Esophagus squamous epithelium (tissue), 5 donors: ENCODE measurements at regions not wholly inside any gene's neighbourhood (a gene's known extent, or its start where the extent isn't known, plus 50 kb on each side); places are given as distances from the start of the nearest gene placed in this dataset.

Source experiments
- DNase-seq: peaks from one replicate; lab custom pipeline; 2025; lab: John Stamatoyannopoulos, UW
- H3K27ac ChIP-seq, 4 donors: fragments of 200-600 bp; sonication (generic); one replicate each; pipeline ENCODE4 v1.5.1; 2016 to 2019; ENCODE audit warnings: mild to moderate bottlenecking in 1 of 4
- H3K27me3 ChIP-seq, 4 donors: fragments of 200-600 bp; sonication (generic); 1 replicate in 3 of 4; 2 replicates in 1 of 4; pipeline versions ENCODE4 v1.5.1 to v1.6.0; 2017 to 2021; ENCODE audit warnings: antibody characterized with exemption in 1 of 4
- H3K36me3 ChIP-seq, 3 donors: fragments of 200-600 bp; sonication (generic); one replicate each; pipeline ENCODE4 v1.5.1; 2016 to 2019
- H3K4me1 ChIP-seq, 3 donors: fragments of 200-600 bp; sonication (generic); one replicate each; pipeline ENCODE4 v1.5.1; 2017 to 2019
- H3K4me3 ChIP-seq, 4 donors: fragments of 200-600 bp; sonication (generic); 1 replicate in 3 of 4; 2 replicates in 1 of 4; pipeline ENCODE4 v1.5.1; 2016 to 2019; ENCODE audit warnings: mild to moderate bottlenecking in 2 of 4, moderate library complexity in 1 of 4
- H3K9me3 ChIP-seq, 3 donors: fragments of 200-600 bp; sonication (generic); one replicate each; pipeline ENCODE4 v1.5.1; 2016 to 2019
- CTCF ChIP-seq, 6 experiments: fragments of 450-650 bp in 4 of 6; fragments of 200-600 bp in 2 of 6; sonication (generic) in 2 of 6; IDR thresholded peaks; one replicate each; pipeline ENCODE4 v1.5.1; 2016 to 2019; ENCODE audit warnings: antibody characterized with exemption in 6 of 6, mild to moderate bottlenecking in 4 of 6, moderate library complexity in 4 of 6
- POLR2A ChIP-seq, 4 donors: fragments of 450-650 bp; IDR thresholded peaks; one replicate each; pipeline ENCODE4 v1.6.1; 2017; ENCODE audit warnings: antibody characterized with exemption in 4 of 4, mild to moderate bottlenecking in 4 of 4, moderate library complexity in 3 of 4
- WGBS, 2 donors: methylation state at CpG; one replicate each; pipeline ENCODE4 v1.1.5; 2018; 5-methylcytosine and 5-hydroxymethylcytosine counted together
- intact Hi-C: fragments of 100-400 bp; cut with DNase I; formaldehyde crosslinking; loops from one replicate; pipeline ENCODE4 v1.15.0; 2022
- donor health status: DM: yes; HTN: yes; CAD: no.

DNA sequence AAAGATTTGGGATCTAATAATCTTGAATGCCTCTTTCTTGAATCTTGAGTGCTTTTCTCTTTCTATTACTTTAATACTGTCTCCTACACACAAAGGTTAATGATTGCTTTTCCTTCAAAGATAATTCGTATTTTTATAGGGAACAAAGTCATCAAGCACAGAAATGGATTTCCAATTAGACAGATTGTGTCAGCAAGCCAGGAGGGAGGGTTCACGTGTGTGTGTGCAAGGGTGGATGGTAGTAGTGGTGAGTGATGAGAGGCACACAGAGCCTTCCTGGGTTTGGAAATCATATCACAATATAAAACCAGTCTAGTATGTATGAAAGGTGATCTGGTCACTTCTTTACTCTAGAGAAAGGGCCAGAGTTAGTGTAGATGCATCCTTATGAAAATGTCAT lies 51.2 kb upstream of the NEDD9 start:
- no peak overlapping the region for H3K27ac ChIP-seq

DNA sequence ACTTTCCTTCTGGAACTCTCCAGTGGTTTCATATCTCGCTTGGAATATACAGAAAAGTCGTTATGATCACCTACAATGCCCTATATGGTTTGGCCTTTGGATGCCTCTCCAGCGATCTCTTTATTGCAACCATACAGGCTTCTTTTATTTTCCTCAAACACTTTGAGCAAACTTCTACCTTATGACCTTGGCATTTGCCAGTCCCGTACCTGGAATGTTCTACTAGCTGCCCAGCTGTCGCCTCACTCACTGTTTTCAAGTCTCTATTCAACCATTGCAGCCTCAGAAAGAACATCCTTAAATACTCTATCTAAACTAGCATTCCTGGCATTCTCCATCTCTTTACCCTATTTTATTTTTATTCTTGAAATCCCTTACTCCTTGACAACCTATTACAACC lies 50.4 kb upstream of the NEDD9 start:
- Histone ChIP-seq H3K4me1 (peaks cover 0 to 7% (median 1%) of the 10 kb centered on the region in 3 donors), H3K9me3 (no peaks in the 10 kb centered on the region), H3K36me3 (no peaks in the 10 kb centered on the region), H3K4me3 (no peak overlapping the region), H3K27ac (no peak overlapping the region), H3K27me3 (no peaks in the 10 kb centered on the region)
- TF ChIP-seq CTCF (IDR thresholded peaks at IDR 0.05) (no peak), POLR2A (IDR thresholded peaks at IDR 0.05) (no peak)
- WGBS, 2 donors = 92 to 93% methylated on average over 5 of the region's 5 CpGs
- no peak for DNase-seq
- intact Hi-C loops = no loop called here

More for the DNA sequence above, 51.2 kb upstream of the NEDD9 start:
- no peak for DNase-seq
- no peak for TF ChIP-seq CTCF (IDR thresholded peaks at IDR 0.05)
- no peak for TF ChIP-seq POLR2A (IDR thresholded peaks at IDR 0.05)
- H3K27me3 ChIP-seq = no peaks in the 10 kb centered on the region
- H3K4me3 ChIP-seq = no peak overlapping the region
- intact Hi-C loops = no loop called here
- 89 to 90% methylated on average over 2 of the region's 2 CpGs for WGBS, 2 donors
- H3K9me3 ChIP-seq = no peaks in the 10 kb centered on the region
- no peaks in the 10 kb centered on the region for H3K36me3 ChIP-seq
- peaks cover 0 to 2% (median 0%) of the 10 kb centered on the region in 3 donors for H3K4me1 ChIP-seq
